Urinary bladder (tissue), 3 donors: ENCODE measurements at regions not wholly inside any gene's neighbourhood (a gene's known extent, or its start where the extent isn't known, plus 50 kb on each side); places are given as distances from the start of the nearest gene placed in this dataset.
"Not testable (repeated sequence)": the region's sequence is repeated elsewhere in the genome, so short reads cannot be mapped to it uniquely, and the experiment has no call there.

Source experiments
- DNase-seq: peaks from one replicate; pipeline ENCODE4 v3.0.0-alpha.2; 2015; ENCODE audit errors: extremely low spot score
- H3K27ac ChIP-seq: one replicate; pipeline ENCODE4 v1.5.1; 2013; ENCODE audit warnings: low read depth, mild to moderate bottlenecking, moderate library complexity
- H3K36me3 ChIP-seq: one replicate; pipeline ENCODE4 v1.6.1; 2013; ENCODE audit warnings: mild to moderate bottlenecking, moderate library complexity; ENCODE audit not compliant: insufficient read depth
- H3K4me1 ChIP-seq: one replicate; pipeline ENCODE4 v1.6.1; 2013; ENCODE audit warnings: mild to moderate bottlenecking, moderate library complexity; ENCODE audit not compliant: insufficient read depth
- H3K4me3 ChIP-seq: one replicate; pipeline ENCODE4 v1.5.1; 2013; ENCODE audit warnings: low read depth, low read length
- WGBS: extraction: QIAGEN DNeasy Blood & Tissue Kit; methylation state at CpG from one replicate; pipeline ENCODE4 v1.1.7; 2013; 5-methylcytosine and 5-hydroxymethylcytosine counted together
- donor health status: healthy with polysubstance abuse.
- donor health status: healthy.

DNA sequence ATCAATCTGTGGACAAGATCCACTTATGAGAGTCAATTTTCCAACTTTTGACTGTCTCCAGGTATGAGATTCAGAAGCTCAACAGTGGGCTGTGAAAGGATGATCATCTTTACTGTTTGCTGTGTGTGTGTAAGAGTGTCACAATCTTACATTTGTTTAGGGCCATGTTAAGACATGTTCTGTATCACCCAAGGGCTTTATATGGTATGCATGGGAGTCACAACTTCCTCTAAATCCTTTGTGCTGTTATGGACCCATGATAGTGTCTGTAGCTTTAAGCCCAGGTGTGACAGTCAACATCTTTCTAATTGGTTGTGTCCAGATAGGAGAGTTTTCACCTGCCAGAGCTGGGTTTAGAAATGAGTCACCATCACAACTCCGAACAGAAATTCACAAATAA, 70.2 kb downstream of the ZNF726 start:
- H3K4me3 ChIP-seq, H3K36me3 ChIP-seq, H3K4me1 ChIP-seq, H3K27ac ChIP-seq, DNase-seq: not testable (repeated sequence)
- 58% methylated on average over 1 of the region's 1 CpG for WGBS

DNA sequence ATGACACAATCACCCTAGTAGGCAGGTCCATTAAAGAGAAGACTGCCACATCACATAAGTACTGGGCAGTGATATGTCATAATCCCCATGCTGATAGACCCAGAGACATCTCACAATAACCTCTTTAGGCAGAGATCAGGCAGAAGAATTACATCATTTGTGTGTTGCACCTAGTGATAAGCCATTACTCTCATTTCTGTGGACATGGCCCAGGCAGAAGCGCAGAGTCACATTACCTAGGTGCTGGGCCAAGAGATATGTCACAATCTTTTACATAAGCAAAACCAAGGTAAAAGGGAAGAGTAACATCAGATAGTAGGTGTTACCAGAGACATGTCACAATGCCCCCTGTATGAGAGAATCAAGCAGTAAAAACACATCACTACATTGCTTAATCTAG, 71.9 kb downstream of the ZNF726 start:
- Histone ChIP-seq H3K4me1 (no peaks in the 10 kb centered on the region), H3K27ac (no peak overlapping the region), H3K36me3 (no peaks in the 10 kb centered on the region), H3K4me3 (no peak overlapping the region)
- WGBS, result 92% methylated on average over 1 of the region's 1 CpG
- DNase-seq, result no peak

DNA sequence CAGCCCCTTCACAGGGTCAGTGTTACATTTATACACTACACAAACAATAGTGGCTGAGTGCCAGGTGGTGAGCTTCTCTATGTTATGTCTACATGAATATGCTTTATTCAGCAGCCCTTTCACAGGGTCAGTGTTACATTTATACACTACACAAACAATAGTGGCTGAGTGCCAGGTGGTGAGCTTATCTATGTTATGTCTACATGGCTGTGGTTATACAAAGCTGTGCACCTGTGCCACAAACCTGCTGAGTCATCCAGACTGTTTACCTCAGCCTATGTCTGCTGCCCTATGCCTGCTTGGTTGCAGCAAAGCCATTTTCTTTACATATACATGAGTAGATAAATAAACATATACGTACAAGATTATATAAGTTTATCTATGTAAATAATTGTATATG, 76.5 kb downstream of the ZNF726 start:
- no peak overlapping the region for H3K27ac ChIP-seq
- no peak for DNase-seq
- no peaks in the 10 kb centered on the region for H3K36me3 ChIP-seq
- no peak overlapping the region for H3K4me3 ChIP-seq
- WGBS, result 58% methylated on average over 1 of the region's 1 CpG
- no peaks in the 10 kb centered on the region for H3K4me1 ChIP-seq

DNA sequence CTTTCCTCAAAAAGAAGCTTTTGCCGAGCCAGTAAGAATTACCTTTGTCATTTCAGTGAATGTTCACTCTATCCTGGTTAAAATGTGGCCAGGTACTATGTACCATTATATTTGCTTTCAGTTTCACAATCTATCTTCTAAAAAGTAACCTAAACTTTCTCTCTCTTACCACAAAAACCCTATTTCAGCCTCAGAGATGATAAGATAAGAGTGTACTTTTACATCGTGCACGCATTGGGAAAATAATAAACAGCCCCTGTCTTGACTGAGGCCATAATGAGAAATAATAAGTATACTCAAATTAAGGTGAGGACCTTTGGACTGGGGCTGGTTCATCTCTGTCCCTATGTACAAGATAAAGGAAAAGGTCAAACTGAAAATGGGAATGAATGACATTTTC, 77.7 kb downstream of the ZNF726 start:
- no peaks in the 10 kb centered on the region for H3K4me1 ChIP-seq
- no peak overlapping the region for H3K27ac ChIP-seq
- WGBS, result 71% methylated on average over 3 of the region's 3 CpGs
- no peak for DNase-seq
- no peak overlapping the region for H3K4me3 ChIP-seq
- no peaks in the 10 kb centered on the region for H3K36me3 ChIP-seq

DNA sequence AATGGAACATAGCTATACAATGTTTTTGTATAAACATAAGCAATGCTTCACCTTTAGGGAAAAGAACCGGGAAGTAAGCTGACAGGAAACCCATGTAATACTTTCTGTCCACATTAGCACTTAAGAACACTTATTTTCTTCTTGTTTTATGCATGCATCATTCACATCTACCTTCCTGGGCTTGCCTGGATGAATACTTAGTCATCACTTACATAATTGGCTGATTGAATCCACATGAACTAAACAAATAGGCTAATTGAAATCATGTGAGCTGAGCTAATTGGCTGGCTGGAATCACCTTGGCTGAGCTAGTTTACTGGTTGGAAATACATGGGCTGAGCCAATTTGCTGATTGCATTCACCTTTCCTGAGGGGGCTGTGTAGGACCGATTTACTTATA, 78.8 kb downstream of the ZNF726 start:
- no peak for DNase-seq
- WGBS, result 81% methylated on average over 2 of the region's 2 CpGs
- Histone ChIP-seq H3K4me3 (no peak overlapping the region), H3K27ac (no peak overlapping the region), H3K36me3 (no peaks in the 10 kb centered on the region), H3K4me1 (no peaks in the 10 kb centered on the region)

DNA sequence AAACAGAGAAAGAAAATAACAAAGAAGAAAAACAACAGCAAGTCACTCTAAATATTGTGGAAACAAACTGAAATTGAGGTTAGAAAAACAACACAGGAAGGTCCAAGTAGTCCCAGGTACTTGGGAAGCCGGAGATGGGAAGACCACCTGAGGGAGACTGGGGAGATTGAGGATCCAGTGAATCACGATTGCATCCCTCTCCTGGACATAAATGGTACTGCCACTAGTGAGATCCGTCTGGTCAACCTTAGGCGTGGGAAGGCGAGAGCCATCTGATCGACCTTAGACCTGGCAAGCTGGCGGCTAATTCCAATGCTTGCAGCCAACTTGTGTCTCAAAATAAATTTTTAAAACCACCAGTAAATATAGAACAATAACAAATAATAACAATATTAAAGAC, 81.9 kb downstream of the ZNF726 start:
- 63% methylated on average over 7 of the region's 7 CpGs for whole genome bisulfite sequencing
- Histone ChIP-seq H3K36me3 (no peaks in the 10 kb centered on the region), H3K27ac (no peak overlapping the region), H3K4me1 (no peaks in the 10 kb centered on the region), H3K4me3 (no peak overlapping the region)
- DNase-seq, result no peak

DNA sequence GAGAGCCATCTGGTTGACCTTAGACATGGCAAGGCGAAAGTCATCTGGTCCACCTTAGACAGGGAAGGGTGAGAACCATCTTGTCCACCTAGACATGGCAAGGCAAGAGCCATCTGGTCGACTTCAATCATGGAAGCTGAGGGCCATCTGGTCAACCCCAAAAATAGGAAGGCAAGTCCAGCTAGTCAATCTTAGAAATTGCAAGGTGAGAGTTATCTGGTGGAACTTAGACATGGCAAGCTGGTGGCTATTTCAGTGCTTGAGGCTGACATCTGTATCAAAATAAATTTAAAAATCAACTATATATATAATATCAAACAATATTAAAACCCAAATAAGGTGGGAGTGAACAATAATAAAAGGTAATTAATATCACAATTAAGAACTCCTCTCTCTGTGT, 83.9 kb downstream of the ZNF726 start:
- no peak for DNase-seq
- Histone ChIP-seq H3K27ac (no peak overlapping the region), H3K4me3 (no peak overlapping the region), H3K4me1 (no peaks in the 10 kb centered on the region), H3K36me3 (no peaks in the 10 kb centered on the region)
- 73% methylated on average over 2 of the region's 2 CpGs for WGBS

DNA sequence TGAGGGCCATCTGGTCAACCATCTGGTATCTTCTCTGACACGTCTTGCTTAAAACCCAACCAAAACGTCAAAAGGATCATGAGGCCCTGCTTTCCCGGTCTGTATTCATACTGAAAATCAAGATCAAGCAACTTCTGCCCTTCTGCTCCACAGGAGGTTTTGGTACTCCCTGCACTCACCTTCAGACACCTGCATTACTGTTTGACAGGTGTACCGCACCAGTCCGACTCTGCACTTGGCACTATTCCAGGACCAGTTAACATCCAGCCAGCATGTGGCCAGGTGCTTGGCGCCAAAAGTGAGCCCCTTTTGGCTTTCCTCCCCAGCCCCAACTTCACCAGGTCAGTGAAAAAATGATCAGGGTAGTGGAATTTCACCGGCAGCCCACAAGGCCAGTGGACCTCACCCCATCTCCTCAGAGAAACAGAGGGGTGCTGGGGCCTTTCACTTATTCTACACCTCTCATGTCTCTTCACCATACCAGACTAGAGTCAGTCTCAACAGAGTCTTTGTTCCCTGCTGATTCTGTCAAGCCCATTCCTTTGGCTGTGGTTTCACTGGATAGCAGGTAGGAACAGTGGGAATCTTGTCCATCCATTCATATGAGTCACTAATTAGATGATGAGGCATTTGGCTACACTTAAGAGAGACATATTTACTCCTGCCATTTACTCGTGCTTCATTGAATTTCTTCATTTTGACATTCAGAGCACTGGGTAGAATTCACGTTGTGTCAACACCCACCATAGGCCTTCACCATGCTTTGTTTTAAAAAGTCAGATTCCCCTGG, 85.3 kb downstream of the ZNF726 start:
- no peak for DNase-seq
- 81% methylated on average over 9 of the region's 9 CpGs for WGBS

DNA sequence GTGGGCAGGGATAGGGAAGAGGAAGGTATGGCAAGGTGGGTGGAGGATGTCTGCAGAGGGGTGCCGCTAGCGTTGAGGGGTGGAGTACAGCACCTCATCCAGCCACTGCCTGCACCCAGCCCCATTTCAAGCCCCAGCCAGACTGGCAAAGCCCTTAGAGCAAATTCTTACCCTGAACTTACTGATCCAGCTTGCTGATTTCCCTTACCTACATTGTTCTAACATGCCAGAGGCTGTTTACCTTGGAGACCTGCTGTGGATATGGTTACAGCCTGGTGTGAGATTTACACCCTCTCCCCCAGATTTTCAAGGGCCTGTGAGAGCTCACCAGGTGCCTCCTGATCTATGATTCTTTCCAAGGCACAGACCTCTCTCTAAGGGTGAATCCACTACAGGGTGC, 86.0 kb downstream of the ZNF726 start:
- no peak for DNase-seq
- H3K4me3 ChIP-seq, result no peak overlapping the region
- 88% methylated on average over 2 of the region's 2 CpGs for WGBS
- peak overlapping the region; percentile 26 for H3K27ac ChIP-seq
- no peaks in the 10 kb centered on the region for H3K4me1 ChIP-seq
- no peaks in the 10 kb centered on the region for H3K36me3 ChIP-seq

More for the DNA sequence above, 85.3 kb downstream of the ZNF726 start:
- Histone ChIP-seq H3K4me3 (no peak overlapping the region), H3K4me1 (no peaks in the 10 kb centered on the region), H3K27ac (peak overlapping the region; percentile 26), H3K36me3 (no peaks in the 10 kb centered on the region)

DNA sequence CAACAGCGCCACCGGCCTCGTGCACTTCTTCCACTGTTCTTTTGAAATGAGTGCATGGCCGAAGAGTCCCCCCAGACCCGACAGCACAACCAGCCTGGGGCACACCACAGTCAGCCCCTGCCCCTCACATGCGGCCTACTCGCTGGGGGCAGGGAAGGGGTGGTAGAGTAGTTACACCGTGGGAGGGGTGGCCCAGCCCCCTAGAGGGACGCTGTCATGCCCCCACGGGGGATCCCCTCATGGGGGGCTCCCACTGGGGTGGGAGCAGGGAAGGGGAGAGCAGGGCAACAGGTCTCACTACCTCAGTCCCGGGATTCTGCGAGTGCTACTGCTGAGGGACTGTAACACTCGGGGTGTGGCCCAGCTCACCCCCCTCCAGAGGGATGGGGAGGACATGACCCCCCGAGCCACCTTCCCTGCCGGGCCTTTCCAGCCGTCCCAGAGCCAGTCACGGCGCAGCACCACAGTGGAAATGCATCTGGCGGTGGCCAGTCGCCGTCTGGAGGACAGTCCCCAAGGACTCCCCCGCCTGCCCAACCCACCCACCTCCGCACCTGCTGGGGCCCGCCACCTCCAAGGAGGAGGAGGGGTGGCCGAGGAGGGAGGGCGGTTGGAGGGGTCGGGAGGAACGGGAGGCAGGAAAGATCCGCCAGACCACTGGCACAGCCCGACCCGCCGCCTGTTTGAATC, 84.6 kb upstream of the ZNF254 start:
- no peaks in the 10 kb centered on the region for H3K36me3 ChIP-seq
- no peaks in the 10 kb centered on the region for H3K4me1 ChIP-seq
- 93% methylated on average over 32 of the region's 32 CpGs for WGBS
- H3K4me3 ChIP-seq, result no peak overlapping the region
- no peak overlapping the region for H3K27ac ChIP-seq
- no peak for DNase-seq

DNA sequence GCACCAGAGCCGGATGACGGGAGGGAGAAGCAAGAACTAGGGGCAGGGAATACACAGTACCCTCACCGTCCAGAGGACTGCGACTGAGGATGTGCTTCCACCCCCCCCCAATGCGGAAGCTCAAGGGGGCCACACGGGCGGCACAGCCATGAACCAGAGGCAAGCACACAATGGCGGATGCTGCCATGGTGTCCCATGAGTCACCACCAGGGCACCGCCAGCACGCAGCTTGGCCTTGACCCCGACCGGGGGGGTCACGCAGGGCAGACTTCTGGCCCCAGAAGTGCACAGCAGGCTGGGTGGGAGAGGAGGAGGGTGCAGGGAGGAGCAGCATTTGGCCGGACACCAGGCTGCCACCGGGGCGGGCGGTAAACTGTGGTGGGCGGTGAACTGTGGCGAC, 83.5 kb upstream of the ZNF254 start:
- Histone ChIP-seq H3K4me1 (no peaks in the 10 kb centered on the region), H3K4me3 (no peak overlapping the region), H3K27ac (no peak overlapping the region), H3K36me3 (no peaks in the 10 kb centered on the region)
- DNase-seq, result no peak
- WGBS, result 98% methylated on average over 19 of the region's 19 CpGs

DNA sequence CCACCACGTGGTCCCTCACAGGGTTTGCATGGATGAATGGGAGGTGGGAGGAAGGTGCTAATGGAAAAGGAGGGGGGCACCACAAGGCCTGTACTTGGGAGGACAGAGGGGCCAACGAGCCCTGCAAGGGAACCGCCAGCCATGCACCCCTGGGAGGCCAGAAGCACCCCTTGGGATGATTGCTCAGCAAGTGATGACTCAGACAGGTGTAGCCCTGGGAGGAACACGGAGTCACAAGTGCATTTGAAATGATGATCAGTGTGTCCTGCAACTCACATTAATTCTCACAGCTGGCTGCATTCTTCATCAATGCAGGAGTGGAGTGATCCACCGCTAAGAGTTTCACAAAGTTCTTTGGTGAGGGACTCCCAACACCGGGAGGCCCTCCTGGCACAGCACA, 82.8 kb upstream of the ZNF254 start:
- WGBS, result 73% methylated on average over 6 of the region's 6 CpGs
- no peak for DNase-seq
- H3K4me3 ChIP-seq, result no peak overlapping the region

DNA sequence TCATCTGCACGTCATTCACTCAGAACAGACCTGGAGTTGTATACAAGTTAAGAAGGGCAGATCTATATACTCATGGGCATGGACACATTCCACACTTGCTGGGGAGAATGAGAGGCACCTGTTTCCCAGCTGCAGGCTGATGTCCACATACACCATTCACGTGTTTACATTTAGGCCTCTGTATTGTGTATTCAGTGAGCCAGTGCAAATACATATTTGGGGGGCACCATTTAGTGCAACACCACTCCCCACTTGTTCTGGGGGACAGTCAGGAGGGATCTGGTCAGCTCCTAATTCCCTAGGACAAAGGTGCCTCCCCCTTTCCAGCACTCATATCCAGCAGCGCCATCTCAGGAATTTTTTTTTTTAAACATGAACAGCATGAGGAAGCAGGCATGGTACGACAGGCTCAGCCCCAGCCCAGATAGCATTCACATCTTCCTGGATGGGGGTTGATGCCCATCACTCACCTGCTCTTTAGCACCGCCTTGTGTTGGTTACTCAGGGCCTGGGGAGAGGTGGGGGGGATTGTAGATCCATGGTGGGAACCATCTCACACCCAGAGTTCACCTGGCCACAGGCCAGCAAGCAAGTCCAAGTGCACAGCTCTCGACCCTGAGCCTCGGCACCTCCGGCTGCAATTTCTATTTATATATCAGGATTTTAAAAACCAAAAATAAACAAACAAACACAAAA, 56.9 kb upstream of the ZNF254 start:
- Histone ChIP-seq H3K4me1 (peaks cover 1% of the 10 kb centered on the region), H3K4me3 (no peak overlapping the region), H3K27ac (no peak overlapping the region), H3K36me3 (no peaks in the 10 kb centered on the region)
- no peak for DNase-seq
- WGBS, result 65% methylated on average over 8 of the region's 8 CpGs

More for the DNA sequence above, 82.8 kb upstream of the ZNF254 start:
- no peaks in the 10 kb centered on the region for H3K4me1 ChIP-seq
- no peak overlapping the region for H3K27ac ChIP-seq
- no peaks in the 10 kb centered on the region for H3K36me3 ChIP-seq

DNA sequence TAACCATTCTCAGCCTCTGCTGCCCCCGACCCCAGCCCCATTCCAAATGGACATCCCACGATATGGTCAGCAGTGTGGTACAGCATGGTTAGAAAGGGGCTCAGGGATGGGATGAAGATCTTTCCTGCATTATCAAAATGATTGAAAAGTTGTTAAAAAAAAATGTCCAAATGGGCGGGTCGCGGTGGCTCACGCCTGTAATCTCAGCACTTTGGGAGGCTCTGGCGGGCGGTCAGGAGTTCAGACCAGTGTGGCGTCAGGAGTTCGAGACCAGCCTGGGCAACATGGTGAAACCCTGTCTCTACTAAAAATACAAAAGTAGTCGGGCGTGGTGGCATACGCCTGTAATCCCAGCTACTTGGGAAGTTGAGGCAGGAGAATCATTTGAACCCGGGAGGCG, 54.3 kb upstream of the ZNF254 start:
- Histone ChIP-seq H3K4me1 (peaks cover 1% of the 10 kb centered on the region), H3K27ac (no peak overlapping the region), H3K36me3 (no peaks in the 10 kb centered on the region), H3K4me3 (no peak overlapping the region)
- DNase-seq, result no peak
- 77% methylated on average over 15 of the region's 15 CpGs for WGBS
